Mucosa of descending colon (tissue), 3 donors: ENCODE measurements at regions not wholly inside any gene's neighbourhood (a gene's known extent, or its start where the extent isn't known, plus 50 kb on each side); places are given as distances from the start of the nearest gene placed in this dataset.
"Not testable (repeated sequence)": the region's sequence is repeated elsewhere in the genome, so short reads cannot be mapped to it uniquely, and the experiment has no call there.

Experiments
- ATAC-seq: fragments of 200-7000 bp; cut with Tn5 transposase; one replicate; pipeline ENCODE4 v1.9.1; 2020; ENCODE audit warnings: mild to moderate bottlenecking, moderate library complexity
- DNase-seq, 3 donors: peaks; one replicate each; pipeline ENCODE4 v3.0.0-alpha.2; 2020
- H3K36me3 ChIP-seq: fragments of 200-600 bp; one replicate; pipeline ENCODE4 v1.8.0; 2021; ENCODE audit warnings: low read depth, mild to moderate bottlenecking
- H3K4me1 ChIP-seq: fragments of 200-600 bp; one replicate; pipeline ENCODE4 v1.8.0; 2021; ENCODE audit warnings: low read depth, mild to moderate bottlenecking
- H3K4me3 ChIP-seq: fragments of 200-600 bp; one replicate; pipeline ENCODE4 v1.8.0; 2021; ENCODE audit warnings: mild to moderate bottlenecking
- H3K9me3 ChIP-seq: fragments of 200-600 bp; one replicate; pipeline ENCODE4 v1.8.0; 2021; ENCODE audit warnings: mild to moderate bottlenecking
- intact Hi-C, 2 donors: fragments of 100-400 bp; cut with DNase I in 1 of 2; cut with micrococcal nuclease in 1 of 2; formaldehyde crosslinking; loops; one replicate each; pipeline versions ENCODE4 v1.11.0 to v1.11.1; 2022; cut with DNase I, micrococcal nuclease
- TF ChIP-seq, protein P1 (sequence below): fragments of 200-600 bp; IDR thresholded peaks from one replicate; pipeline ENCODE4 v1.8.0; 2022; ENCODE audit warnings: antibody characterized with exemption, mild to moderate bottlenecking
- donor health status: DM: no; HTN: no; CAD: no; lungs with moderate emphysema.
- donor health status: DM: no; HTN: no; CAD: no.
- donor health status: DM: no; HTN: yes; CAD: no.

GRCh38 chr2:156254637-156255067, 77.9 kb downstream of the NR4A2 start:
- ATAC-seq, H3K4me3 ChIP-seq, H3K36me3 ChIP-seq, H3K9me3 ChIP-seq, intact Hi-C loops, H3K4me1 ChIP-seq: not testable (repeated sequence)
- peak in 2 of 3 donors; percentile 5 to 31 for DNase-seq

- no peaks in the 10 kb centered on the region for H3K4me1 ChIP-seq
- ATAC-seq (no peak), DNase-seq (no peak)
- no peaks in the 10 kb centered on the region for H3K36me3 ChIP-seq
- no peaks in the 10 kb centered on the region for H3K9me3 ChIP-seq
- no peak overlapping the region for H3K4me3 ChIP-seq
- TF ChIP-seq, protein P1, sequence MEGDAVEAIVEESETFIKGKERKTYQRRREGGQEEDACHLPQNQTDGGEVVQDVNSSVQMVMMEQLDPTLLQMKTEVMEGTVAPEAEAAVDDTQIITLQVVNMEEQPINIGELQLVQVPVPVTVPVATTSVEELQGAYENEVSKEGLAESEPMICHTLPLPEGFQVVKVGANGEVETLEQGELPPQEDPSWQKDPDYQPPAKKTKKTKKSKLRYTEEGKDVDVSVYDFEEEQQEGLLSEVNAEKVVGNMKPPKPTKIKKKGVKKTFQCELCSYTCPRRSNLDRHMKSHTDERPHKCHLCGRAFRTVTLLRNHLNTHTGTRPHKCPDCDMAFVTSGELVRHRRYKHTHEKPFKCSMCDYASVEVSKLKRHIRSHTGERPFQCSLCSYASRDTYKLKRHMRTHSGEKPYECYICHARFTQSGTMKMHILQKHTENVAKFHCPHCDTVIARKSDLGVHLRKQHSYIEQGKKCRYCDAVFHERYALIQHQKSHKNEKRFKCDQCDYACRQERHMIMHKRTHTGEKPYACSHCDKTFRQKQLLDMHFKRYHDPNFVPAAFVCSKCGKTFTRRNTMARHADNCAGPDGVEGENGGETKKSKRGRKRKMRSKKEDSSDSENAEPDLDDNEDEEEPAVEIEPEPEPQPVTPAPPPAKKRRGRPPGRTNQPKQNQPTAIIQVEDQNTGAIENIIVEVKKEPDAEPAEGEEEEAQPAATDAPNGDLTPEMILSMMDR, result no peak
- intact Hi-C loops, result no loop called here
These were observed 78.8 kb downstream of the NR4A2 start for GRCh38 chr2:156253765-156254164.

GRCh38 chr2:156242874-156243273, 89.6 kb downstream of the NR4A2 start:
- intact Hi-C loops, result no loop called here
- Histone ChIP-seq H3K9me3 (no peaks in the 10 kb centered on the region), H3K4me3 (no peak overlapping the region), H3K36me3 (no peaks in the 10 kb centered on the region), H3K4me1 (no peaks in the 10 kb centered on the region)
- DNase-seq, result no peak
- ATAC-seq, result no peak
- TF ChIP-seq, protein P1, result no peak

- Histone ChIP-seq H3K9me3 (no peaks in the 10 kb centered on the region), H3K4me3 (no peak overlapping the region), H3K4me1 (no peaks in the 10 kb centered on the region), H3K36me3 (no peaks in the 10 kb centered on the region)
- ATAC-seq (no peak), DNase-seq (no peak)
- intact Hi-C loops, result no loop called here
- TF ChIP-seq, protein P1, result no peak
These were observed 95.0 kb downstream of the NR4A2 start for GRCh38 chr2:156237558-156237957.

DNA sequence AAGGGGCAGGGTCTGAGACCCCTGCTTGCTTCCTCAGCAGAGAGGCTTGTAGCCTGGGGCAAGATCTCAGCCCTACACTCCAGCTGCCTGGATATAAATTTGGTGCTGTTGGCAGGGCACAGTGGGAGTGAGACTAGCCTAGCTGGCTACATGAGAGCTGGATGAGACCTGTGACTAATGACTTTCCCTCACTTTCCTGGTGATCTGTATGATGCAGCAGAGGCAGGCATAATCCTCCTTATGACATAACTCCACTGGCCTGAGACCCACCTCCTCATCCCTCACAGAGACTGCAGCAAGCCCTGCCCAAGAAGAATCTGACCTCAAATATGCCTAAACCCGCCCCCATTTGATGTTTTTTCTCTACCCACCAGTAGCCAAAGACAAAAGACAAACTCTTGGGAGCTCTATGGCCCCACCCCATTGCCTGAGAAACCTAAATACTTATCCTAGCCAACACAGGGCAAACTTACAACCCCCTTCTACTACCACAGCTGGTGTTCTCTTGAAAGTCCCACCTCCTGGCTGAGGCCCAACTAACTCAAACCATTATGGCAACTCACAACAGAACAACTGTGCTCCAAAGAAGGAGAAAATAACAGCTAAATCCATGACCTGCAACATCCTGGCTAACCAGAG, 102.7 kb downstream of the NR4A2 start:
- DNase-seq, result no peak
- H3K9me3 ChIP-seq, result no peaks in the 10 kb centered on the region
- H3K36me3 ChIP-seq, result no peaks in the 10 kb centered on the region
- no peaks in the 10 kb centered on the region for H3K4me1 ChIP-seq
- TF ChIP-seq, protein P1, result no peak
- intact Hi-C loops, result no loop called here
- no peak overlapping the region for H3K4me3 ChIP-seq
- no peak for ATAC-seq

- intact Hi-C loops, DNase-seq, H3K4me1 ChIP-seq, ATAC-seq, H3K4me3 ChIP-seq, H3K36me3 ChIP-seq: not testable (repeated sequence)
- H3K9me3 ChIP-seq, result peaks cover 24% of the 10 kb centered on the region
These were observed 109.2 kb downstream of the NR4A2 start for GRCh38 chr2:156223328-156223727.

- Histone ChIP-seq H3K36me3 (no peaks in the 10 kb centered on the region), H3K4me3 (no peak overlapping the region), H3K4me1 (no peaks in the 10 kb centered on the region), H3K9me3 (peaks cover 24% of the 10 kb centered on the region)
- intact Hi-C loops, result no loop called here
- ATAC-seq (no peak), DNase-seq (no peak)
- TF ChIP-seq, protein P1, result no peak
These were observed 110.8 kb downstream of the NR4A2 start for GRCh38 chr2:156221703-156222102.
